22Rv1 (cell line): ENCODE measurements at regions not wholly inside any gene's neighbourhood (a gene's known extent, or its start where the extent isn't known, plus 50 kb on each side); places are given as distances from the start of the nearest gene placed in this dataset.

Experiments
- H3K27ac ChIP-seq: fragments of 450-650 bp; 2 replicates; pipeline ENCODE4 v1.5.1; 2017
- CTCF ChIP-seq: fragments of 450-650 bp; IDR thresholded peaks from 2 replicates; pipeline ENCODE4 v1.5.1; 2017; ENCODE audit warnings: mild to moderate bottlenecking
- ZFX ChIP-seq: fragments of 450-650 bp; IDR thresholded peaks from 2 replicates; pipeline ENCODE4 v1.6.1; 2017; ENCODE audit warnings: antibody characterized with exemption, borderline replicate concordance

GRCh38 chrX:140064993-140065392 is 99.7 kb upstream of the CXorf66 start:
- TF ChIP-seq ZFX (no peak), CTCF (no peak)
- H3K27ac ChIP-seq, result no peak overlapping the region

GRCh38 chrX:140057001-140057411 is 91.7 kb upstream of the CXorf66 start:
- TF ChIP-seq CTCF, result peak; percentile 83
- no peak for TF ChIP-seq ZFX
- no peak overlapping the region for H3K27ac ChIP-seq

GRCh38 chrX:140053846-140054245 is 88.5 kb upstream of the CXorf66 start:
- no peak for TF ChIP-seq CTCF
- no peak for TF ChIP-seq ZFX
- no peak overlapping the region for H3K27ac ChIP-seq

GRCh38 chrX:140050906-140051305 is 85.6 kb upstream of the CXorf66 start:
- no peak overlapping the region for H3K27ac ChIP-seq
- TF ChIP-seq ZFX, result no peak
- TF ChIP-seq CTCF, result peak; percentile 67

- H3K27ac ChIP-seq, result no peak overlapping the region
Observed at GRCh38 chrX:140040386-140040785, 75.1 kb upstream of the CXorf66 start.

GRCh38 chrX:140038842-140039241 is 73.5 kb upstream of the CXorf66 start:
- TF ChIP-seq ZFX, result no peak
- no peak for TF ChIP-seq CTCF
- H3K27ac ChIP-seq, result no peak overlapping the region

More at GRCh38 chrX:140040386-140040785, 75.1 kb upstream of the CXorf66 start:
- TF ChIP-seq CTCF (no peak), ZFX (no peak)

- no peak overlapping the region for H3K27ac ChIP-seq
- TF ChIP-seq ZFX (no peak), CTCF (peak; percentile 40)
Observed at GRCh38 chrX:140034916-140035315, 69.6 kb upstream of the CXorf66 start.
